GM13976 (cell line): ENCODE measurements at regions not wholly inside any gene's neighbourhood (a gene's known extent, or its start where the extent isn't known, plus 50 kb on each side); places are given as distances from the start of the nearest gene placed in this dataset.

Experiments
- DNase-seq: peaks from one replicate; pipeline ENCODE4 v3.0.0; 2012; ENCODE audit warnings: low spot score
- in situ Hi-C: fragments of 300-500 bp; cut with MboI; formaldehyde crosslinking; loops from one replicate; pipeline ENCODE4 v1.12.0; 2022; ENCODE audit warnings: low sequenced_read_pairs, mixed read lengths, inconsistent platforms; ENCODE audit not compliant: unreplicated experiment
- TF ChIP-seq, protein P1 (sequence below): IDR thresholded peaks from 2 replicates; pipeline ENCODE4 v1.5.1; 2012; ENCODE audit warnings: borderline replicate concordance, mild to moderate bottlenecking; ENCODE audit not compliant: insufficient read depth; ENCODE audit errors: extremely low read depth, missing control alignments, control extremely low read depth

DNA sequence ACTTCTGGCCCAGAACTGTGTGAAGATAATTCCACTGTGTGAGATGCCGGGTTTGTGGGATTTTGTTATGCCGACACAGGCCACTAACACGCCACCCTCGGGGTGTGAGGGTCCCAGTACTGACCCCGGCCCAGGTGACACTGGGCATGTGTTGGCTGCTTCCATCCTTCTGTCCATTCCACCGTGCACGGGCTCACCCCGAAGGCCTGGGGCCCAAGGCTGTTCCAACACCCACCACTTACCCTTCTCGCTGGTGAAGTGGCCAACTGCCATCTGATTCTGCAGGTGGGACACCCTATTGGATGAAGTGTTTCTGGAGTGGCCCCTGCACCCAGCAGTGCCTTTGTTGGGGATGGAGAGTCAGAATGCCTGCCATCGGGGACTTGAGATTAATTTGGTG lies 1307.5 kb downstream of the BRD1 start:
- TF ChIP-seq, protein P1, sequence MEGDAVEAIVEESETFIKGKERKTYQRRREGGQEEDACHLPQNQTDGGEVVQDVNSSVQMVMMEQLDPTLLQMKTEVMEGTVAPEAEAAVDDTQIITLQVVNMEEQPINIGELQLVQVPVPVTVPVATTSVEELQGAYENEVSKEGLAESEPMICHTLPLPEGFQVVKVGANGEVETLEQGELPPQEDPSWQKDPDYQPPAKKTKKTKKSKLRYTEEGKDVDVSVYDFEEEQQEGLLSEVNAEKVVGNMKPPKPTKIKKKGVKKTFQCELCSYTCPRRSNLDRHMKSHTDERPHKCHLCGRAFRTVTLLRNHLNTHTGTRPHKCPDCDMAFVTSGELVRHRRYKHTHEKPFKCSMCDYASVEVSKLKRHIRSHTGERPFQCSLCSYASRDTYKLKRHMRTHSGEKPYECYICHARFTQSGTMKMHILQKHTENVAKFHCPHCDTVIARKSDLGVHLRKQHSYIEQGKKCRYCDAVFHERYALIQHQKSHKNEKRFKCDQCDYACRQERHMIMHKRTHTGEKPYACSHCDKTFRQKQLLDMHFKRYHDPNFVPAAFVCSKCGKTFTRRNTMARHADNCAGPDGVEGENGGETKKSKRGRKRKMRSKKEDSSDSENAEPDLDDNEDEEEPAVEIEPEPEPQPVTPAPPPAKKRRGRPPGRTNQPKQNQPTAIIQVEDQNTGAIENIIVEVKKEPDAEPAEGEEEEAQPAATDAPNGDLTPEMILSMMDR, result no peak
- in situ Hi-C loops, result no loop called here
- DNase-seq, result no peak

DNA sequence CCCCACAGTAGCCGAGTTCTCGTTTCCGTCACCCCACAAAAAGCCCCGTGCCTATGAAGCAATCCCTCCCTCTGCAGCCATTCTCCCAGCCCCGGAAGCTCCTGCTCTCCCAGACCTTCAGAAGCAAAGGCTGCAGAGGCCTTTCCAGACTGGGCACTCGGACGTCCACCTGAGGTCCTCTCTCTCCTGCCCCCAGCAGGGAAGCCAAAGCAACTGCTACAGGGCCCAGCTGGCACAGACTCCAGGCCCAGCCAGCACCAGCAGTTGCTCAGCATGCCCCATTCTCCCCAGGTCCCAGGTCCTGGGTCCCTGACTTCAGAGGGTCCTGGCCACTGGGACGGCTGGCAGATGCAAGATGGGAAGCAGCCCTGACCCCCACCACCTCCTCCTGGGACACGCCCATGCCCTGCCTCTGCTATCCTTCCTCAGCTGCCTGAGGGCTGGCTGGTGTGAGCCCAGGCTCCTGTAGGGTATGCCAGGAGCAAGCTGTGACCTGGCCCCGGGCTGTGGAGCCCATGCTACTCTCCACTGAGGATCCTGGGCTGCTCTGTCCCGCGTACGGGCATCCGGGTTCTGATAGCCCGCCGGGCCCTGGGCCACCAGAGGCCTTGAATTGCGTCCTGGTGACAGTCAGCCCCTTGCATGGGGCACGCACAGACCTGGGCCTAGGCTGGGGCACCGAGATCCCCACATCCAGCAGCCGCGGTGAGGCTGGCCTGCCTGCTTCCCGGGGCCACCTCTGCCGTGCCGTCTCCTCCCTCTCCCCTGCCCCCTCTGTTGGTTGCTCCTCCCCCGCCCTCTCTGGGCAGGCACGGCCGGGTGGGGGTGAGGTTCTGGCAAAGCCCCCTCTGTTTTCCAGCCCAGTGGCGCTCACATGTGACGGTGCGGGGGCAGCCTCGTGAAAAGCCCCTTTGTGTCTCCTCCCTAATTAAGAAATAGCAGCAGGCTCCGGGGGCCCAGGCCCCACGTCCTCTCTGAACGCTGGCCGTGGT lies 1310.3 kb downstream of the BRD1 start:
- TF ChIP-seq, protein P1, result no peak
- in situ Hi-C loops, result no loop called here
- no peak for DNase-seq

DNA sequence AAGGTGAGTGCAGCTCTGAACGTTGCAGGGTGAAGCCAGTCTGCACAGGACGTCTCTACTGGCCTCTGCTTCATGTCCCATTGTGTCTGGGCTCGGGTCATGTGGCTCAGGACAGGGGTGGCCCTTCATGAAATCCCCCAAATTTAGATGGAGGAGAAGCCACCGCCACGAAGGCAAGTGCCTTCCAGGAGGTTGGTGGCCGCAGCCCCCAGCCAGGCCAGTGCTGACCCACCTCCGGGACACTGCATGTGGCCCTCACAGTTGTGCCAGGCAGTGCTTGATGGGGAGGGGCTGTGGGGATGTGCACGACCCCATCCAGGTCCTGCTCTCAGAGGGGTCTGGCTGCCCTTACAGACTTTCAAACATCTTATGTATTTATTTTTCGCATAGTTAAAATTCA lies 1311.1 kb downstream of the BRD1 start:
- DNase-seq, result no peak
- TF ChIP-seq, protein P1, result no peak
- in situ Hi-C loops, result no loop called here

DNA sequence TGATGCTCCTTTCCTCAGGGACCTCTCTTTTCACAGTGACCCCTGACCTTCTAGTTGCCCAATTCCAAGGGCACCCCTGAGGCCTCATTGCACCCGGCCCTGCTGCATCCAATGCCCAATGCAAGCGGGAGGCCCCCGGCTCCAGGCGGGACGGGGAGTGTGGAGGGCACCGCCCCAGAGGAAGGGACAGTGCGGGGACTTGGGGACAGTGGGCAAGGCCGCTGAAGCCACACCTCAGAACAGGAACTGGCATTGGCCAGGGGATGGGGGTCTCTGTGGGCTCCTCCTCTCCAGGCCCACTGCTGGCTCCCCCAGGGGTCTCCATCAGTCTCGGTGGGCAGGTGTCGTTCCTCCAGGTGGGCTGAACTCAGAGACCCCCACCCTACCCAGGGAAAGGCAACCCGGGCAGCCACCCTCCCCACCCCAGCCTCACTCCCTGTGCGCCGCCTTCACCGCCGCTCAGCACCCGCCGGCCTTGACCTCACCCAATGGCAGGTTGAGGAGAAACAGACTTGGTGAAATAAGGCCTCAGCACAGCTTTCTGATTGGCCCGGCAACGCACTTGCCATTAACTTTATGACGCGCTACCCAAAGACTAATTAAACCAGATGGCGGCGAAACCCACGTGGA lies 1312.0 kb downstream of the BRD1 start:
- TF ChIP-seq, protein P1, result no peak
- DNase-seq, result no peak
- in situ Hi-C loops, result no loop called here

DNA sequence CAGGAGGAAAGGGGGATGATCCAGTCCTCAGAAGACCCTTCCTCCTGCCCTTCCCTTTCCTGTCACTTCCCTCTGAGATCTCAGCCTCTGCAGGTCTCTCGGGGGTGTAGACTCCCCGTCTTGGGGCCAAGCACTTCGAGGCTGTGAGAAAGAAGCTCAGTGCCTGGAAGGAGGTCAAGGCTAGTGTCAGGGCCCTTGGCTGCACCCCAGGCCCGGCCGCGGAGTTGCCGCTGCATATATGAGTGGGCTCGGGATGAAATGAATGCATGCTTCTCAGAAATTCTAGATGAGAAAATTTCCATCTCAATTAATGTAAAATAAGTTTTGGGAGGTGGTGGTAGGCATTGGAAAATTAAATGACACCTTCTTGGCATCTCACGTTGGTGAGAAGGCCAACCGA lies 1313.7 kb downstream of the BRD1 start:
- in situ Hi-C loops, result no loop called here
- TF ChIP-seq, protein P1, result no peak

DNA sequence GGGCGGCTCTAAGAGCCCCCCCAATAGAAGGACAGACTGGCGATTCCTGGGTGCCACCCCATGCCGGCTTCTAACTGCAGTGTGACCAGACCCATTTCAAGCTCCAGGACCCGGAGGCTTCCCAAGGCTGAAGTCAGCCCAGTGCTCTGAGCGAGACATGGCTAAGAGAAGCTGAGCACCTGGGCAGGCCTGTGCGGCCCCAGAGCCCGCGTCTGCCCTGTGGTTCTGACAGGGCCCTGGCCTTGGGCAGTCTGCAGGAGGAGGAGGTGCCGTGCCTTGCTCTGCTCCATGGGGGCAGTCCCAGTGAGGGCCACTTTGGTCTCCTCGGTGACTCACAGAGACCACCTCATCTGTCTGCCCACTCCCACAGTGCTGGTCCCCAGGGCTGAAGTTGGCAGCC lies 1314.2 kb downstream of the BRD1 start:
- in situ Hi-C loops, result no loop called here
- TF ChIP-seq, protein P1, result no peak
- no peak for DNase-seq

More for the DNA sequence above, 1313.7 kb downstream of the BRD1 start:
- no peak for DNase-seq
